ENCODE measurements at regions not wholly inside any gene's neighbourhood (a gene's known extent, or its start where the extent isn't known, plus 50 kb on each side); places are given as distances from the start of the nearest gene placed in this dataset.

GRCh38 chr11:97123237-97123636, 733.4 kb downstream of the JRKL start:
- WGBS, 2 experiments (ENCODE audit: extremely low coverage in 2 of 2, insufficient read length in 1 of 2): no CpG with 5 or more reads among the region's 2 CpGs
- Histone ChIP-seq H3K79me1 (ENCODE audit: low read depth in 1 of 2, low read length in 2 of 2) (no peaks in the 10 kb centered on the region), H2BK20ac (ENCODE audit: low read depth, low read length) (no peak overlapping the region), H3K4me3 (ENCODE audit: insufficient read depth, low read depth, low read length) (no peak overlapping the region), H4K5ac (ENCODE audit: low read depth, low read length) (no peak overlapping the region), H3K9ac (ENCODE audit: low read depth, low read length) (no peak overlapping the region), H3K56ac (ENCODE audit: extremely low read depth, insufficient read depth, low read length) (no peak overlapping the region), H3K14ac (replicated peaks; ENCODE audit: low read depth, low read length) (no peak overlapping the region), H3K4me1 (ENCODE audit: control insufficient read depth, insufficient read depth, low read length) (no peaks in the 10 kb centered on the region), H4K91ac (ENCODE audit: insufficient read depth, low read depth, low read length) (no peak overlapping the region), H4K8ac (ENCODE audit: low read depth in 2 of 2, low read length in 2 of 2) (no peak overlapping the region), H3K4ac (ENCODE audit: low read depth, low read length) (no peak overlapping the region), H3K9me1 (ENCODE audit: insufficient read depth, low read length) (no peaks in the 10 kb centered on the region), H3K27ac (ENCODE audit: insufficient read depth, low read length) (no peak overlapping the region), H3K27me3 (ENCODE audit: control insufficient read depth, insufficient read depth, low read length) (no peaks in the 10 kb centered on the region), H3K36me3 (ENCODE audit: control insufficient read depth, insufficient read depth, low read length) (no peaks in the 10 kb centered on the region), H3K18ac (ENCODE audit: low read depth, low read length) (no peak overlapping the region), H2AK5ac (ENCODE audit: low read depth, low read length) (no peak overlapping the region), H3K9me3 (ENCODE audit: control insufficient read depth, insufficient read depth, low read length) (0 out of 2 replicates have a peak, but pooled peaks cover 2% of the 10 kb centered on the region), H2BK5ac (ENCODE audit: low read depth, low read length, poor library complexity, severe bottlenecking) (no peak overlapping the region), H2BK15ac (ENCODE audit: low read depth, low read length) (no peak overlapping the region), H2BK120ac (ENCODE audit: low read depth, low read length) (no peak overlapping the region), H2AK9ac (replicated peaks; ENCODE audit: low read depth, low read length, poor library complexity) (no peak overlapping the region), H4K20me1 (ENCODE audit: insufficient read depth, low read length) (no peaks in the 10 kb centered on the region), H3K4me2 (ENCODE audit: low read depth, low read length) (no peak overlapping the region), H2AFZ (replicated peaks; ENCODE audit: low read length, poor library complexity) (no peak overlapping the region), H3K23ac (ENCODE audit: low read depth, low read length) (no peak overlapping the region)
- ATAC-seq (ENCODE audit: low read depth) (no peak), DNase-seq (no peak)
- BruUV-seq (replicated peaks): no TSS peak
- TF ChIP-seq RAD21 (IDR thresholded peaks at IDR 0.05; ENCODE audit: low read length): no peak
- no peak for TF ChIP-seq MAFK (IDR thresholded peaks at IDR 0.05; ENCODE audit: low read depth, low read length)
- no peak for TF ChIP-seq CTCF (conservative IDR thresholded peaks at IDR 0.05; ENCODE audit: low read depth, low read length)
- TF ChIP-seq POLR2A (IDR thresholded peaks at IDR 0.05; ENCODE audit: low read depth, low read length): no peak
- TF ChIP-seq BHLHE40 (IDR thresholded peaks at IDR 0.05; ENCODE audit: low read depth, low read length): no peak
- TF ChIP-seq RFX5 (IDR thresholded peaks at IDR 0.05; ENCODE audit: low read depth, low read length): no peak
- TF ChIP-seq ELK1 (IDR thresholded peaks at IDR 0.05; ENCODE audit: borderline replicate concordance, low read depth, low read length): no peak
- no peak for TF ChIP-seq RCOR1 (IDR thresholded peaks at IDR 0.05; ENCODE audit: insufficient replicate concordance, low read length)
- no peak for TF ChIP-seq FOS (IDR thresholded peaks at IDR 0.05; ENCODE audit: low read depth, low read length)
- no peak for TF ChIP-seq SMC3 (IDR thresholded peaks at IDR 0.05; ENCODE audit: low read depth, low read length)
- TF ChIP-seq CHD1 (IDR thresholded peaks at IDR 0.05; ENCODE audit: low read depth, low read length): no peak
- intact Hi-C loops (cut with micrococcal nuclease) (no loop called here), in situ Hi-C loops (cut with MboI; ENCODE audit: low sequenced_read_pairs) (no loop called here), dilution Hi-C loops (cut with HindIII; ENCODE audit: low sequenced_read_pairs, unreplicated experiment) (no loop called here)
- CTCF ChIA-PET: no interaction called here
- POLR2A ChIA-PET (ENCODE audit: unreplicated experiment): no interaction called here

All from IMR-90 (cell line).